Stimulated activated CD4-positive, alpha-beta T cell treated with anti-CD3 and anti-CD28 coated beads, Interleukin-12 subunit alpha, Interleukin-12 subunit beta, amount 100 ng/mL, for 24 hours (primary cell): ENCODE measurements at regions not wholly inside any gene's neighbourhood (a gene's known extent, or its start where the extent isn't known, plus 50 kb on each side); places are given as distances from the start of the nearest gene placed in this dataset.
"Not testable (repeated sequence)": the region's sequence is repeated elsewhere in the genome, so short reads cannot be mapped to it uniquely, and the experiment has no call there.

Experiments
- DNase-seq, 2 experiments: peaks; one replicate each; pipeline ENCODE4 v3.0.0-alpha.2; 2020; ENCODE audit warnings: low read depth in 2 of 2

DNA sequence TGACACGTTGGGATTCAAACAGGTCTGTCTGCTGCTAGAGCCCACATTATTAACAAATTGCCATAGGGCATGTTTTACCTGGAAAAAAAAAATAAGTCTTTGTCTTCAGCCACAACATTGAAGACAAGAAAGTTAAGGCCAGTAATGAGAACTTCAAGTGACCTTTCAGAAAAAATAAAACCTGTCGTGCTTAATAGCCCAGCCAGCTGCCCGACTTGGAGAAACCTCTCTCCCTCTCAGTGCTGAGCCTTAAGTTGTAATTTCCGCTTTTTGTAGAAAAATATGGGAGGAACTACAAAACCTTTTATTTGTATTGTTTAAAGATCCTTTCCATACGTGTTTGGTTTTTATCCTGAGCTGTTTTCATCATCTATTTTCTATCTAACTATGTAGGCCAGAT, 454.3 kb upstream of the SLITRK6 start:
- not testable (repeated sequence) for DNase-seq

- DNase-seq: not testable (repeated sequence)
These were observed 456.6 kb upstream of the SLITRK6 start for GRCh38 chr13:86255820-86256219.

GRCh38 chr13:86269511-86269910, 470.3 kb upstream of the SLITRK6 start:
- DNase-seq: no peak

DNA sequence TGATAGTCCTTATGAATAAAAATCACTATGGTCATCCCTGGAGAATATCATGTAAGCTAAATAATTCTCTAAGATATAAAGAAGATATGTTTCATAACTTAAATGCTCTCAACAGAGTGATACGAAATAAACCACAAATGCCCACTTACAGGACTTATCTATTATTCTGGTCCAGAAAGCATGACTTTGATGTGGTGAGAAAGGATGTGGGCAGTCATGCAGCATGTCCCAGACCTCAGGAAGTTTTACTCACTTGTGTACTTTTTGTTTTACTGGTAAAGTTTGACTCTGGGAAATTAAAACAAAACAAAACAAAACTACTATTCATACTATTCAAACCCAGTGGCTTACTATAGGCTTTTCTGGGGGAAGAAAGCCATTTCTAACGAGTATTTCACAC, 483.2 kb upstream of the SLITRK6 start:
- no peak for DNase-seq

DNA sequence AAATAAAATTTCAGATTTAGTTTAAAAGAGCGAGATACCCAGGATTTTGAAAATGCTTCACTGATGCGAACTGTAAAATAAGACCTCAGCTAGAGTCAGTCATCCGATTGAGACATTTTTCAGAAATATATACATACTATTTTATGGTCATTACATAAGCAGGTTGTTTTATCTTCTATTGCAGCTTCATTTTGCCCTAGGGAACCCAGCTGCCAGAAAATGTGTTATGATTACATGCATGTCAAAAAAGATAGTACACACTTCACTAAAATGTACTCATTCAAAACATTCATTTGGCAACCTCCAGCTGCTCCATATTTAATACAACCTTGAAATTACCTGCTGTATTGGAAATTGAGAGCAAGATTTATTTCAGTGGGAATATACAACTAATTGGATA, 483.8 kb upstream of the SLITRK6 start:
- no peak for DNase-seq

- no peak for DNase-seq
These were observed 499.5 kb upstream of the SLITRK6 start for GRCh38 chr13:86298725-86299124.

GRCh38 chr13:86299128-86299527, 499.9 kb upstream of the SLITRK6 start:
- no peak for DNase-seq

DNA sequence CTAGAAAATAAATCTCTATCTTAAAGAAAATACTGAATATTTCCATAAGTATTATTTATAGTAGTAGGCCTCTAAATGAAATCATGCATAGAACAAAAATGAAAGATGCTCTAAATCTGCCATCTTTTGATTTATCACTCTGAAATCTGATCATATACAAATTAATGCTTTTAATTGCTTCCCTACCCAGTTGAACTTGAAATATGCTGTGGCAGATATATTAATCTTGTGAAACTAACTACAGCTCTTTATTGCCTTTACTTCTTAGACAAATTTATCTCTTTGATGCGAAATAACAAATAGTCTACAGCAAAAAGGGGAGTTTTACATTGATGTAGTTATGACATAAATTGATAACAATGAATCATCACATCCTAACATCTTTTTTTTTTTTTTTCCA, 510.7 kb upstream of the SLITRK6 start:
- DNase-seq: no peak

- no peak for DNase-seq
These were observed 514.2 kb upstream of the SLITRK6 start for GRCh38 chr13:86313421-86313820.

- no peak for DNase-seq
These were observed 519.2 kb upstream of the SLITRK6 start for GRCh38 chr13:86318450-86318849.

GRCh38 chr13:86324191-86324590, 525.0 kb upstream of the SLITRK6 start:
- no peak for DNase-seq

DNA sequence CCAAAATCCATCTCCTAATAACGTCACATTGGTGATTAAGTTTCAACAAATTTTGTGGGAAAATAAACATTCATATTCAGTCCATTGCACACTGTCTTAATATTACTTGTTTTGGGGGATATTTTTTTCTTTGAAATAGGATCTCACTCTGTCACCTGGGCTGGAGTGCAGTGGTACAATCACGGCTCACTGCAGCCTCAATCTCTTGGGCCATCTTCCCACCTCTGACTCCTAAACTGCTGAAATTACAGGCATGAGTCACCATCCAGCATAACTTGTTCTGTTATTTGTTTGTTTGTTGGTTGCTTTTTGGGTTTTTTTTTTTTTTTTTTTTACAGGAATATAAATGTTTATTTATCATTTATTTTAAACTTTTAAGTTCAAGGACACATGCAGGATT, 556.1 kb upstream of the SLITRK6 start:
- no peak for DNase-seq

- no peak for DNase-seq
These were observed 557.9 kb upstream of the SLITRK6 start for GRCh38 chr13:86357106-86357505.

DNA sequence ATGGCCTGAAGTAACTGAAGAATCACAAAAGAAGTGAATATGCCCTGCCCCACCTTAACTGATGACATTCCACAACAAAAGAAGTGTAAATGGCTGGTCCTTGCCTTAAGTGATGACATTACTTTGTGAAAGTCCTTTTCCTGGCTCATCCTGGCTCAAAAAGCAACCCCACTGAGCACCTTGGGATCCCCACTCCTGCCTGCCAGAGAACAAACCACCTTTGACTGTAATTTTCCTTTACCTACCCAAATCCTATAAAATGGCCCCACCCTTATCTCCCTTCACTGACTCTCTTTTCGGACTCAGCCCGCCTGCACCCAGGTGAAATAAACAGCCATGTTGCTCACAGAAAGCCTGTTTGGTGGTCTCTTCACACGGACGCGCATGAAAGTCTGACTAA, 564.5 kb upstream of the SLITRK6 start:
- DNase-seq: not testable (repeated sequence)

- no peak for DNase-seq
These were observed 569.7 kb upstream of the SLITRK6 start for GRCh38 chr13:86368924-86369323.

DNA sequence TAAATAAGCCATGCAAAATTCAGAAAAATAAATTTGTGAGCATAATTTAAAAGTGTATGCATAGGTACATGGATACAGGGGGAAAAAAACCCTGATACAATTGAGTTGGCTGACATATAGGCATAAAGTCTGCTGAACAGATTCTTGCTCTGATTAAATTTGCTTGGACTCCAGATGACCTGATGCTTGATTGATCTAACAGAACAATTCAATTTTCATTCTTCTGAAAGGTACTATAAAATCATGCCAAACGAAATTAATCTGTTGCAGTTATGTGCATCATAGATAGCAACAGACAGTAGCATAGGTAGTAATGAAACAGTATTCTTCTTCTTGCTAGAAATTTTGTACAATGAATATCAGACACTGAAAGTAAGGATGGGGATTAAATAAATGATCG, 578.2 kb upstream of the SLITRK6 start:
- DNase-seq: no peak

GRCh38 chr13:86378628-86379027, 579.4 kb upstream of the SLITRK6 start:
- no peak for DNase-seq

DNA sequence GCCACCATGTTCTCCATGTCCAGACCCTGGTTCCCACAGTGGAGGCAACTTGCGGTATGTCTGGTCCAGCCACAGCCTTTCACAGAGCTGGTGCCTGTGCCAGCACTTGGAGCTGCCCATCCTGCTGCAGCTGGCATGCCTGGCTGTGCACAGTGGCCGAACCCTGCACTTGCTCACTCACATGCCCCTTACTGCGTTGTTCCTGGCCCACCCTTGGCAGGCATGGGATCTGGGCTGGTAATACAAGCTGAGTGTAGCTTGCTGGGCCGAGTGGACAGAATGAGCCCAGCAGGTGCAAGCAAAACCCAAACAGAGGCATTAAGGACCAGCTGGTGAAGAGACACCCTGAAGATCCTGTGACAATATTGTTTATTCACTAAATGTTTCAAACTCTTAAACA, 583.9 kb upstream of the SLITRK6 start:
- no peak for DNase-seq

- no peak for DNase-seq
These were observed 584.3 kb upstream of the SLITRK6 start for GRCh38 chr13:86383561-86383960.

GRCh38 chr13:86397635-86398034, 598.4 kb upstream of the SLITRK6 start:
- no peak for DNase-seq

GRCh38 chr13:86399572-86399971, 600.4 kb upstream of the SLITRK6 start:
- no peak for DNase-seq

GRCh38 chr13:86402500-86402899, 603.3 kb upstream of the SLITRK6 start:
- no peak for DNase-seq

DNA sequence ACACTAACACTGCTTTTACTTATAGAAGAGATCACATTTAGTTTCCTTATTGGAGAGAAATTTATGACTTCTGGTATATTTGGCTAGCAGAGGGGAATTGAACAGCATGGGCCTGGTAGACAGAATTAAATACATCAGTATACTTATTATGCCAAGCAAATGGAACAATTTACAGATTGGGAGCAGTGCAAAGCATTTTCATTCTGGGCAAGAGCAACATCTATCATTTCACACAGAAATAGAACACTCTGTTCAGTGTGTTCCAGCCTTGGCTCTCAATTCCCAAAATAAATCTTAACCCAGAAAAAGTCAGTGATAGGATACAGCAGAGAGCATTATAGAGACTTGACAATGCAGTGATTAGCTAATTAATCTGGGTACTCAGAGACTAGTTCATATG, 604.0 kb upstream of the SLITRK6 start:
- no peak for DNase-seq

DNA sequence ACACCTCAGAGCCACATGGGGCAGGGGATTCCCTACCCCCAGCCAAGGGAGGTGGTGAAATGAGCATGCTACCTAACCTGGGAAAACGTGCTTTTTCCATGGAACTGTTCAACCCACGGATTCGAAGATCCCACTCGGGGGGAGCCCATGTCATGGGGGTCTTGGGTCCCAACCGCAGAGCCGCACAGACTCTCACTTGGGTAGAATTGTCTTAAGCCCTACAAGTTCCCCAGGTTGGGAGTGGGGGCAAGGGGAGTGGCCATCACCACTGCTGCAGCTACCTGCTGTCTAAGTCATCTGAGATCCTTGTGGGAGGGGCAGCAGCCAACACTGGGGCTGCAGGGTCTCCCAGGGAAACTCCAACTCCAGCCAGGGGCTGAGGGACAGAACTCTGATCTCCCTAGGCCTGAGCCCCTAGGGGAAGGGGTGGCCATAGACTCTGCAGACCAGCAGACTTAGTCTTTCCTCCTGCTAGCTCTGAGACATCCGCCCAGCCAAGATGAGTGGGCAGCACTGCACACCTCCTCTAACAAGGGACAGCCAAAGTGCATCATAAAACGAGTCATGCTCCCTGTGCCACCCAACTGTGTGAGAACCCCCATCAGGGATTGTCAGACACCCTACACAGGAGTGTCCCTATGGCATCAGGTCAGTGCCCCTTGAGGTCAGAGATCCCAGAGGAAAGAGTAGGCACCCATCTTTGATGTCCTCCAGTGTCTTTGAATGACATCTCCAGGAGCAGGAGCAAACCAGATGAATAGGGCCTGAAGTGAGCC, 610.4 kb upstream of the SLITRK6 start:
- no peak for DNase-seq
